H1 (cell line): ENCODE measurements at regions not wholly inside any gene's neighbourhood (a gene's known extent, or its start where the extent isn't known, plus 50 kb on each side); places are given as distances from the start of the nearest gene placed in this dataset.

ENCODE experiments used
- CEBPB ChIP-seq: IDR thresholded peaks from 2 replicates; pipeline ENCODE4 v1.6.1; 2012; ENCODE audit warnings: low read depth, low read length
- EP300 ChIP-seq, 2 experiments: IDR thresholded peaks; 1 replicate in 1 of 2; 2 replicates in 1 of 2; pipeline ENCODE4 v1.6.1; 2011 to 2012; ENCODE audit warnings: low read depth in 2 of 2, low read length in 2 of 2, mild to moderate bottlenecking in 2 of 2, borderline replicate concordance in 1 of 2, inconsistent platforms in 1 of 2, moderate library complexity in 1 of 2
- KDM1A ChIP-seq: fragments of 200-600, 300-600 bp; sonication (generic); IDR thresholded peaks from 2 replicates; pipeline ENCODE4 v1.7.1; 2016; ENCODE audit warnings: mild to moderate bottlenecking, low read length, borderline replicate concordance
- POU5F1 ChIP-seq: IDR thresholded peaks from 2 replicates; pipeline ENCODE4 v1.6.1; 2011; ENCODE audit warnings: low read depth, mild to moderate bottlenecking, low read length, moderate library complexity
- SIRT6 ChIP-seq: IDR thresholded peaks from one replicate; pipeline ENCODE4 v1.7.1; 2012; ENCODE audit warnings: low read length, inconsistent platforms
- SRF ChIP-seq: IDR thresholded peaks from 2 replicates; pipeline ENCODE4 v1.6.1; 2011; ENCODE audit warnings: mild to moderate bottlenecking, low read depth, low read length, moderate library complexity
- TF ChIP-seq, protein P1 (sequence below): IDR thresholded peaks from 2 replicates; pipeline ENCODE4 v1.6.1; 2012; ENCODE audit warnings: low read length, inconsistent platforms
- TF ChIP-seq, protein P2 (sequence below): fragments of 300-600 bp; sonication (generic); IDR thresholded peaks from 2 replicates; pipeline ENCODE4 v1.7.1; 2012; ENCODE audit warnings: low read length, moderate library complexity, mild to moderate bottlenecking, inconsistent platforms; ENCODE audit not compliant: insufficient replicate concordance
- TF ChIP-seq, protein P3 (sequence below): IDR thresholded peaks from 2 replicates; pipeline ENCODE4 v1.6.1; 2012; ENCODE audit warnings: inconsistent platforms

DNA sequence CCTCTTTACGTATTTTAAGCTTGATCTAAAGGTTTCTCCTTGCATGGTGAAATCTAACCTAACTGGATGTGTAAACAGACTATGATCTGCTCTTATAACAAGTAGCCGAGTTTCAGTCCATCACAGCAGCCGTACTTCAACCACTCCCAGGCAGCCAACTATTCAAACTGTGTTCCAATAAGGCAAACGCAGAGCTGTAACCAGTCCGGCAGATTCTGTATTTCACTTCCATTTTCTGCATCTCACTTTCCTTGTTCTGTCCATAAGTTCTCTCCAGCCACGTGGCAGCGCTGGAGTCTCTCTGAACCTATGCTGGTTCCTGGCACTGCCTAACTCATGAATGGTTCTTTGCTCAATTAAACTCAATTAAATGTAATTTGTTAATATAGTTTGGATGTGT is 132.6 kb downstream of the FHDC1 start (continued):
- TF ChIP-seq, protein P1, sequence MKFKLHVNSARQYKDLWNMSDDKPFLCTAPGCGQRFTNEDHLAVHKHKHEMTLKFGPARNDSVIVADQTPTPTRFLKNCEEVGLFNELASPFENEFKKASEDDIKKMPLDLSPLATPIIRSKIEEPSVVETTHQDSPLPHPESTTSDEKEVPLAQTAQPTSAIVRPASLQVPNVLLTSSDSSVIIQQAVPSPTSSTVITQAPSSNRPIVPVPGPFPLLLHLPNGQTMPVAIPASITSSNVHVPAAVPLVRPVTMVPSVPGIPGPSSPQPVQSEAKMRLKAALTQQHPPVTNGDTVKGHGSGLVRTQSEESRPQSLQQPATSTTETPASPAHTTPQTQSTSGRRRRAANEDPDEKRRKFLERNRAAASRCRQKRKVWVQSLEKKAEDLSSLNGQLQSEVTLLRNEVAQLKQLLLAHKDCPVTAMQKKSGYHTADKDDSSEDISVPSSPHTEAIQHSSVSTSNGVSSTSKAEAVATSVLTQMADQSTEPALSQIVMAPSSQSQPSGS = no peak
- TF ChIP-seq CEBPB = no peak
- TF ChIP-seq, protein P2, sequence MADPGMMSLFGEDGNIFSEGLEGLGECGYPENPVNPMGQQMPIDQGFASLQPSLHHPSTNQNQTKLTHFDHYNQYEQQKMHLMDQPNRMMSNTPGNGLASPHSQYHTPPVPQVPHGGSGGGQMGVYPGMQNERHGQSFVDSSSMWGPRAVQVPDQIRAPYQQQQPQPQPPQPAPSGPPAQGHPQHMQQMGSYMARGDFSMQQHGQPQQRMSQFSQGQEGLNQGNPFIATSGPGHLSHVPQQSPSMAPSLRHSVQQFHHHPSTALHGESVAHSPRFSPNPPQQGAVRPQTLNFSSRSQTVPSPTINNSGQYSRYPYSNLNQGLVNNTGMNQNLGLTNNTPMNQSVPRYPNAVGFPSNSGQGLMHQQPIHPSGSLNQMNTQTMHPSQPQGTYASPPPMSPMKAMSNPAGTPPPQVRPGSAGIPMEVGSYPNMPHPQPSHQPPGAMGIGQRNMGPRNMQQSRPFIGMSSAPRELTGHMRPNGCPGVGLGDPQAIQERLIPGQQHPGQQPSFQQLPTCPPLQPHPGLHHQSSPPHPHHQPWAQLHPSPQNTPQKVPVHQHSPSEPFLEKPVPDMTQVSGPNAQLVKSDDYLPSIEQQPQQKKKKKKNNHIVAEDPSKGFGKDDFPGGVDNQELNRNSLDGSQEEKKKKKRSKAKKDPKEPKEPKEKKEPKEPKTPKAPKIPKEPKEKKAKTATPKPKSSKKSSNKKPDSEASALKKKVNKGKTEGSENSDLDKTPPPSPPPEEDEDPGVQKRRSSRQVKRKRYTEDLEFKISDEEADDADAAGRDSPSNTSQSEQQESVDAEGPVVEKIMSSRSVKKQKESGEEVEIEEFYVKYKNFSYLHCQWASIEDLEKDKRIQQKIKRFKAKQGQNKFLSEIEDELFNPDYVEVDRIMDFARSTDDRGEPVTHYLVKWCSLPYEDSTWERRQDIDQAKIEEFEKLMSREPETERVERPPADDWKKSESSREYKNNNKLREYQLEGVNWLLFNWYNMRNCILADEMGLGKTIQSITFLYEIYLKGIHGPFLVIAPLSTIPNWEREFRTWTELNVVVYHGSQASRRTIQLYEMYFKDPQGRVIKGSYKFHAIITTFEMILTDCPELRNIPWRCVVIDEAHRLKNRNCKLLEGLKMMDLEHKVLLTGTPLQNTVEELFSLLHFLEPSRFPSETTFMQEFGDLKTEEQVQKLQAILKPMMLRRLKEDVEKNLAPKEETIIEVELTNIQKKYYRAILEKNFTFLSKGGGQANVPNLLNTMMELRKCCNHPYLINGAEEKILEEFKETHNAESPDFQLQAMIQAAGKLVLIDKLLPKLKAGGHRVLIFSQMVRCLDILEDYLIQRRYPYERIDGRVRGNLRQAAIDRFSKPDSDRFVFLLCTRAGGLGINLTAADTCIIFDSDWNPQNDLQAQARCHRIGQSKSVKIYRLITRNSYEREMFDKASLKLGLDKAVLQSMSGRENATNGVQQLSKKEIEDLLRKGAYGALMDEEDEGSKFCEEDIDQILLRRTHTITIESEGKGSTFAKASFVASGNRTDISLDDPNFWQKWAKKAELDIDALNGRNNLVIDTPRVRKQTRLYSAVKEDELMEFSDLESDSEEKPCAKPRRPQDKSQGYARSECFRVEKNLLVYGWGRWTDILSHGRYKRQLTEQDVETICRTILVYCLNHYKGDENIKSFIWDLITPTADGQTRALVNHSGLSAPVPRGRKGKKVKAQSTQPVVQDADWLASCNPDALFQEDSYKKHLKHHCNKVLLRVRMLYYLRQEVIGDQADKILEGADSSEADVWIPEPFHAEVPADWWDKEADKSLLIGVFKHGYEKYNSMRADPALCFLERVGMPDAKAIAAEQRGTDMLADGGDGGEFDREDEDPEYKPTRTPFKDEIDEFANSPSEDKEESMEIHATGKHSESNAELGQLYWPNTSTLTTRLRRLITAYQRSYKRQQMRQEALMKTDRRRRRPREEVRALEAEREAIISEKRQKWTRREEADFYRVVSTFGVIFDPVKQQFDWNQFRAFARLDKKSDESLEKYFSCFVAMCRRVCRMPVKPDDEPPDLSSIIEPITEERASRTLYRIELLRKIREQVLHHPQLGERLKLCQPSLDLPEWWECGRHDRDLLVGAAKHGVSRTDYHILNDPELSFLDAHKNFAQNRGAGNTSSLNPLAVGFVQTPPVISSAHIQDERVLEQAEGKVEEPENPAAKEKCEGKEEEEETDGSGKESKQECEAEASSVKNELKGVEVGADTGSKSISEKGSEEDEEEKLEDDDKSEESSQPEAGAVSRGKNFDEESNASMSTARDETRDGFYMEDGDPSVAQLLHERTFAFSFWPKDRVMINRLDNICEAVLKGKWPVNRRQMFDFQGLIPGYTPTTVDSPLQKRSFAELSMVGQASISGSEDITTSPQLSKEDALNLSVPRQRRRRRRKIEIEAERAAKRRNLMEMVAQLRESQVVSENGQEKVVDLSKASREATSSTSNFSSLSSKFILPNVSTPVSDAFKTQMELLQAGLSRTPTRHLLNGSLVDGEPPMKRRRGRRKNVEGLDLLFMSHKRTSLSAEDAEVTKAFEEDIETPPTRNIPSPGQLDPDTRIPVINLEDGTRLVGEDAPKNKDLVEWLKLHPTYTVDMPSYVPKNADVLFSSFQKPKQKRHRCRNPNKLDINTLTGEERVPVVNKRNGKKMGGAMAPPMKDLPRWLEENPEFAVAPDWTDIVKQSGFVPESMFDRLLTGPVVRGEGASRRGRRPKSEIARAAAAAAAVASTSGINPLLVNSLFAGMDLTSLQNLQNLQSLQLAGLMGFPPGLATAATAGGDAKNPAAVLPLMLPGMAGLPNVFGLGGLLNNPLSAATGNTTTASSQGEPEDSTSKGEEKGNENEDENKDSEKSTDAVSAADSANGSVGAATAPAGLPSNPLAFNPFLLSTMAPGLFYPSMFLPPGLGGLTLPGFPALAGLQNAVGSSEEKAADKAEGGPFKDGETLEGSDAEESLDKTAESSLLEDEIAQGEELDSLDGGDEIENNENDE = no peak
- TF ChIP-seq KDM1A = no peak
- no peak for TF ChIP-seq EP300 (IDR thresholded peaks at IDR 0.05; ENCODE audit: borderline replicate concordance in 1 of 2, low read depth in 2 of 2, low read length in 2 of 2)
- no peak for TF ChIP-seq SIRT6
- no peak for TF ChIP-seq POU5F1
- TF ChIP-seq SRF = no peak
- TF ChIP-seq, protein P3, sequence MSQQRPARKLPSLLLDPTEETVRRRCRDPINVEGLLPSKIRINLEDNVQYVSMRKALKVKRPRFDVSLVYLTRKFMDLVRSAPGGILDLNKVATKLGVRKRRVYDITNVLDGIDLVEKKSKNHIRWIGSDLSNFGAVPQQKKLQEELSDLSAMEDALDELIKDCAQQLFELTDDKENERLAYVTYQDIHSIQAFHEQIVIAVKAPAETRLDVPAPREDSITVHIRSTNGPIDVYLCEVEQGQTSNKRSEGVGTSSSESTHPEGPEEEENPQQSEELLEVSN = no peak
